ENCODE measurements at regions not wholly inside any gene's neighbourhood (a gene's known extent, or its start where the extent isn't known, plus 50 kb on each side); places are given as distances from the start of the nearest gene placed in this dataset.
"Not testable (repeated sequence)": the region's sequence is repeated elsewhere in the genome, so short reads cannot be mapped to it uniquely, and the experiment has no call there.

DNA sequence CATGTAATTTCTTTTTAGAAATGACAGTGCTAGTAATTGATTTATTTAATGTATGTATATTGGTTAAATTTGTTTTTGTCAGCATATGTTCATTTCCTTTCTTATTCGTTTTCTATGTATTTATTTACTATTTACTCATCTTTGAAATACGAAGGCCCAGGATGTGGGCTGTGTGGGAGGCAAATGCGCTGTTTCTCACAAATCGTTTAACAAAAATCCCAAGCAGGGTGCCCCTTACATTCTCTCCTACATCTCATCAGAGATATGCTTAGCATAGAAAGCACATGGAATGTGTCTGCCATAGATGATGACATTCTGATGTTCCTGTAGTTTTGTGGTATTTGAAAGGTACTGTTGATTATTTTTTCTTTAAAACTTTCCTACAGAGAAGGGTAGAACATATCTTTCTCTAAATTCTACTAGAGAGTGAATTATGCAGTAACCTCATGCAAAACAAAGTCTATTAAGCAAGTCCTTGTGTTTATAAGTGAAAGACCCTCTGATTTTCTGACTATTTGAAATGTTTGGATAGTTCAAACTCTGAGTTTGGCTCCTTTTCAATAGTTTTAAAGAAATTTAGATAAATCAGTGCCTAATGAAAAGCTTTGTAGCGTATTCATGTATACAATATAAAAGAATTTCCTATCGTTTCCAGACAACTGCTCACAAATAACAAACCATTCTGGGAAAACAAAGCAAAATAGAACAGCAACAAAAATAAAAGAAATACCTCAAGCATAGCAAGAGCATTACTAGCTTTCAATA lies 111.1 kb upstream of the VGLL3 start:
- FAIRE-seq: no peak

DNA sequence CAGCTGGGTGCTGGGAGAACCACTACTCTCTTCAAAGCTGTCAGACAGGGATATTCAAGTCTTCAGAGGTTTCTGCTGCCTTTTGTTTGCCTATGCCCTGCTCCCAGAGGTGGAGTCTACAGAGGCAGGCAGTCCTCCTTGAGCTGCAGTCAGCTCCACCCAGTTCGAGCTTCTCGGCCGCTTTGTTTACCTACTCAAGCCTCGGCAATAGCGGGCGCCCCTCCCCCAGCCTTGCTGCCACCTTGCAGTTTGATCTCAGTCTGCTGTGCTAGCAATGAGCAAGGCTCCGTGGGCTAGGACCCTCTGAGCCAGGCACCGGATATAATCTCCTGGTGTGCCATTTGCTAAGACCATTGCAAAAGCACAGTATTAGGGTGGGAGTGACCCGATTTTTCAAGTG lies 106.8 kb upstream of the VGLL3 start:
- not testable (repeated sequence) for FAIRE-seq

DNA sequence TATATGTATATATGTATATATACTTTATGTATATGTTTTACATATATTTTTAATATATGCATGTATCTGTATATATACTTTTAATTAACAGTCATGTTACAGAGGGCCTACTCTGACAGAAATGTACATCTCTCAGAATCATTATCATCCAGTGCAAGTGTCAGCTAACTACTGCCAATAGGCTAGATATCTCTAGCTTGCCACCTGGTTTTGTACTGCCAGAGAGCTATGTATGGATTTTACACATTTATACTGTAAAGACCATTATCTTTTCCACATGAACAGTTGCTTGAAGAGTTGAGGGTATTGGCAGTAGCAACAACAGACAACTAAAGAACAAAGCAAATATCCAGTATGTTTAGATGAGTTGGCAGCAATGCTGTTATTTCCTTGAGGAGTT lies 99.7 kb upstream of the VGLL3 start:
- no peak for FAIRE-seq

DNA sequence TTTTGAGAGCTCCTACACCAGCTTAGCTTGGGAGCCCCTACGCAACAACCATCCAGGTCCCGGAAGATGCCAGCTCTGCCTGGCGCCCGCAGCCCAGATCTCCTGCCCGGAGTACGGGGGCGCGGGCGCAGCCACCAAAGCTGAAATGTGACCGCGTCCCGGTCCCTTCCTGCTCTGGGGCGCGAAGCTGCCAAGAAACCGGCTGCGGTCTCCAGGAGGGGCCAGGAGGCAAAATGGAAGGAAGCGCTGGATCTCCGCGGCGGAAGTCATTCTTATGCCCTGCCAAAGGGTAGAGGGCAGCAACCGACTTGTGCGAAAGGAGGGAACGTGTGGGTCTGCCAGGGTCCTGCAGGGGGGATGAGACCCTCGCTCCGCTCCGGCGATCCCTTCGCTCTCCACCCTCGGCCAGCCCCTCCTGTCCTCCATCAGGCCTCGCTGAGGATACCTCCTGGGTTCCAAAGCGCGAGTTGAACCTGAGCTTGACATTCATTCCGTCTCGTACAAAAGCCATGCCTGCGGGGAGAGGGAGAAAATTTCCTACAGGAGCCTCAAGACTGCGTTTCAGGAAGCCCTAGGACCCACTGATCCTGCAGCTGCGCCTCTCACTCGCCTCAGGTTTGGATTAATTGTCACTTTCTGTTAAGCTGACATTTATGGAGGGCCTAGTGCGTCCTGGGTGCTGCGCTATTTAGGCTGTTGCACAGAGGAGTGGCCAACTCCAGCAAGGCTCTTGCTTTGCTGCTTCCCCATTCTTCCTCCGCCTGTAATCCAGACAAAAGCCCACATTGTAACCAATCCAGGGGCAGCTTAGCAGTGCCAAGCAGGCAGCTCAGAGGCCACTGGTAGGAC lies 98.3 kb upstream of the VGLL3 start:
- FAIRE-seq: no peak

DNA sequence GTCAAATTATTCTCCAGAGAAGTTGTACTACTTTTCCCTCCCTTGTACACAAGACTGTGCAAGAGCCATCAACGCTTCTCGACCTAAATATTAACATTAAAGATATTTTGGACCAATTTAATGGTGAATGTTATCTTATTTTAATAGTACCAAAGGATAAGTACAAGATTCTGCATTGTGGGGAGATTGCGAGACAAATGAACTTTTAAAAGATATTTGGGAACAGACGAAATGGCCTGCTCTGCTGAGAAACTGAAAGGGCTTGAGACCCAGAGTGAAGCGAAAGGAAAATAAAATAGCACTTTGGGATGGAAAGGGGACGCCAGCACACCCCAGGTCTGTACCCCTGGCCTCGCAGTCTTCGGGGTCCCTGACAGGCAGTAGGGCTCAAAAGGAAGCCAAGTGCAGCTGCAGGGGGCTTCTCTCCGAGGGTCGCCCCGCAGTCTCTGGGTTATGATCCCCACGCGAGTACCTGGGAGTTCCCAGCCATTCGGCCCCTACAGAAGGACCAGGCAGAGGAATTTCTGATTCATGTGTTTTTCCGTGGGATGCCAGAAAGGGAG lies 97.6 kb upstream of the VGLL3 start:
- FAIRE-seq: no peak

DNA sequence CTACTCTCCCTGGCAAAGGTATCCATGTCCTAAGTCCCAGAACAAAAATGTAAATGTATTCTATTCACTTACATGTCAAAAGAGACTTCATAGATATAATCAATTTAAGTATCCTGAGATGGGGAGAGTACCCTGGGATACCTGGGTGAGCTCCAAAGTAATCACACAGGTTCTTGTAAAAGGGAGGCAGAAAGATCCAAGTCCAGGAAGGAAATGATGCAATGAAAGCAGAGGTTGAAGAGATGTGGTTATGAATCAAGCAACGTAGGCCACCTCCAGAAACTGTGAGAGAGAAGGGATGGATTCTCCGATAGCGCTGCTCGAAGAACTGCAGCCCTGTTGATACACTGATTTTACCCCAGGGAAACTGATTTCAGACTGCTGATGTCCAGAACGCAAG lies 93.9 kb upstream of the VGLL3 start:
- no peak for FAIRE-seq

DNA sequence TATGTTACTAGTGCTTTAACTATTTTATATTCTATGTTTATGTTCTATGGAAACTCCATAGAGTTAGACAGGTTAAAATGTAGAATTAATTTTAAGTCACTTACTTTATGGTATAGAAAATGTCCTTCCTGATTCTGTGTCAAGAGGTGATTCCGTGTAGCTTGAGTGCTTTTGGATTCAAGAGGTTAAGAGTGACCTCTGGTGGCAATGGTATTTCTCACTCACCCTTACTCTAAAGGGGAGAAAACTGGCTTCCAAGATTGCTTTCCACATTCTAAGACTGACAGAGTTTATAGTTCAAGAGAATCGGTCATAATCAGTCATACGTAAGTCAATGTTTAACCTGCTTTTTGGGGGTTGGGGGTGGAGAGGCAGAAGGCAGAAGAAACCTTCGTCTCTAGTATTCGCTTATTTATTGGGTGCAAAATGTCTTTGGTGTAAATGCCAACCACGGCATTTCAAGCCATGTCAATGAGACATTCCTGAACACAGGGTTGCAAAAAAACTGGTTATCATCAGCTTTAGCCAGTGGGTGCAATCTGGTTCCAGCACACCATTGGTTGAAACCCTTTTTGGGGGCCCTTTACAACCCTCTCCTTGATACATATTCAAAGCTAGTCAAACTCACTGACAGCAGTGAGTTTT lies 92.0 kb upstream of the VGLL3 start:
- FAIRE-seq: peak; percentile 88

DNA sequence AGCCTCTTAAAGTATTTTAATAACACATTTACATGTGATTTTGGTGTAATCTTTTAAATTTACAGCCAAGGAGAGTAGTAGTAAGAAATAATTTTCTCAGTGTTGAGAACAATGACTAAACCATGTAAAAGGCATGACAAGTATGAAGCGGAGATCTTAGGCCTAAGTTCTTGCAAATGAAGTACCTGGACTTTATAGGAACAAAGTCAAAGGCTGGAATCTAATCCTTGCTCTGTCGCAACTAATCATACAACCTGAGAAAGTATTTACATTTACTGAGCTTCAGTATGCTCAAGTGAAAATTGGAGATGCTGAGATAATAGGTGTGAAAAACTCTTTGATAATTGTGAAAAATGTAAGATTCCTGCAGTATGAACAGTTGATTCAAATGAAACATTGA lies 86.4 kb upstream of the VGLL3 start:
- no peak for FAIRE-seq

DNA sequence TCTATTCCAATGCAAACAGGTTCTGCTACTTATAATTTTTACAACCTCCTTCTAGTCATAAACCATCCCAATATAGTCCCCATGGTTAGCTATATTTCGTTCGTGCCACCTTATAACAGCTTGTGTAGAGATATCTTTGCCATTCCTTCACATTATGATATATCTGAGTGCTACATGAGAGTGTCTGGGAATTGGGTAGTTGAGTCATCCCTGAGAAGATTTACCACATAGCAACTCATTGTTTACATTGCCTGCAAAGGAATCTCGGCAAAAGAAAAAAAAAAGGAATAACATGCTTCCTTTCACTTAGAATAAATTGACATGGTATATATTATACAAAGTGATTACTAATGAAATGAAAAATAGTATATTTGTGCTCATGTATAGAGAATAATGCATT lies 86.0 kb upstream of the VGLL3 start:
- FAIRE-seq: no peak

DNA sequence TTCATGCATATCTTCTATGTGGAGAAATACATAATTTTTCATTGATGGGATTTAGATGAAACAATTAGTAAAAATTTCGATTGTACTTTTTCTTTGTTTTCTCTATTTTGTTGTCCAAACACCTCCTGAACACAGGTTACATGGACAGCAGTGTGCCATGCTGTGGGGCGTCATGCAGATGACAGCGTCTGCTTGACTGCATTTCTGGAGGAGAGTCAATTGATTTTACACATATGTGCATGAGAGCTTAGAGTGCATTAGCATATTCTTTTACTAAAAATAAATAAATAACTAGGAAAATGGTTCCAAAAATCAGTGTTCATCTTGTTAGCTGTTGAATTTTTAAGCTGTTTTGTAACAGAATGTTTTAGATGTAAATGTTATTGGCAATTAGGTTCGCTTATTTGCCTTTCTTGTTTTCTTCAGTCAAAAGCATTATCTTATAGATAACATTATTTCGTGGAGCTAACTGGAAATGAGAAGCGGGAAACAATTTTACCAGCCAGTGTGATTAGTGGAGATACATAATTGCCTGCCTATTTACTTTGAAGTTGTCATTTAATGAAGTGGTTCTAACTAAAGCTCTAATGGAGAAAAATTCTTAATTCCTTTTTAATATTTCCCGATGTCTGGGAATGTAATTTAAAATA lies 82.7 kb upstream of the VGLL3 start:
- no peak for FAIRE-seq

DNA sequence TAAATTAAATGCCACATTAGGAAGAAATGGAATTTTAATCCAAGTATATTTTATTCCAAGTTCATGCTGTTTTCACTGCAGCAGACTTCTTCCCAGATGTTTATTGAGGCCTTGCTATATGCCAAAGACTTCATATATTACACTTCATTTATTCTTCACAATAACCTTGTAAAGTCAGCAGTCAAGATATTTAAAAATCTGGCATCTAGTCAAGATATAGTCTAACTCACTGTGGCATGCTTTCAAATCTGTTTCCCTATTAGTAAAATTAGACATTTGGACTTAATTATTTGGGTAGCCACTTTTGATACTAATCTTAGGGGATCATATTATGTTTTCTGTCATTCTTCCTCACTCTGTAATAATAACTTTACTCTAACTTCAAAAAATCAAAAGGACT lies 81.5 kb upstream of the VGLL3 start:
- no peak for FAIRE-seq

DNA sequence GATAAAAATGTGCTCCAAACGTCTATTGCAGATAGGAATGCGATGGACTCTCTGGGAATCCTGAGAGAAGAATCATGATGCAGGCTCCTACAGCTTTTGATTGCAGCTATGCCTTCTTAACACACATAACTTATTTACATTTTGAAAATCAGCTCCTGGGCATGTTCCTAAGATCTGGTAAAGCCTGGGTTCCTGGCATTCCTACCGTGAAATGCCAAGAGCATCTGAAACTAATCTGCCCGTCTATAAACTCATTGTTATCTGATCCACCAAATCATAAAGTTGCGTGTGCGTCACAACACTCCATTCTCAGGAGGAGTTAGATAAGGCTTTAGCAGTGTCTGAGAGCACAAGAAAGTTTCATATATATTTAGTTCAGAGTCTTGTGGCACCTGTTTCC lies 79.0 kb upstream of the VGLL3 start:
- FAIRE-seq: no peak

DNA sequence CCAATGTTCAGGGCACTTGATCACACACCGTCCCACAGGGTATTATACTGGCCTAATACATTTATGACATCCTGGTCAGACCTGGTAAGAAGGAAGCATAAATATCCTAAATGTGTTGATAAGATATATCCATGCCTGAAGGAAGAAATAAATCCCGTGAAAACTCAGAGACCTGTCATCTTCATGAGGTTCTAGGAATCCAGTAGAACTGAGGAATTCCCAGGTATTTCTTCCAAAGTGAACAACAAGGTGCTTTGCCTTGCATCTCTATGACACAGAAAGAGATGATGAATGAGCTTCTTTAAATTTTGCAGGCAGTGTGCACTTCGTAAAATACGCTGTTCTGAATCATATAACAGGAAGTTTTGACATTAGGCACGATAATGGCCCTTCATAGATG lies 78.1 kb upstream of the VGLL3 start:
- FAIRE-seq: no peak

DNA sequence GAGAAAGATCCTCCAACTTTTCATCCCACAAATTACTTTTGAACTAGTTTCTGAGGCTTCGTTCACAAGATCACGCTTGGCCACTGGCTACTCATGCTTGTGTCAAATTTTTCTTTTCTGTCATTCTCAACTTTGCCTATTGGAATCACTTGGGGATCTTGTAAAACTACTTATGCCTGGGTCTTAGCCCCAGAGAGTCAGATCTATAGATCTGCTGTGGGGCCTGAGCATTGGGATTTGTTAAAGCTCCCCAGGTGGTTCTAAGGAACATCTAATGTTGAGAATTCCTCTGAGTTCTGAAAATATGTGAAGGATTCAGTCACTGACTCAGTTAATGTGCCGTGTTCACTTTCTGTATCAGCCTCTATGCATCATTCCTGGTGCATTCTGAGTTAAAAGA lies 71.7 kb upstream of the VGLL3 start:
- FAIRE-seq: no peak

DNA sequence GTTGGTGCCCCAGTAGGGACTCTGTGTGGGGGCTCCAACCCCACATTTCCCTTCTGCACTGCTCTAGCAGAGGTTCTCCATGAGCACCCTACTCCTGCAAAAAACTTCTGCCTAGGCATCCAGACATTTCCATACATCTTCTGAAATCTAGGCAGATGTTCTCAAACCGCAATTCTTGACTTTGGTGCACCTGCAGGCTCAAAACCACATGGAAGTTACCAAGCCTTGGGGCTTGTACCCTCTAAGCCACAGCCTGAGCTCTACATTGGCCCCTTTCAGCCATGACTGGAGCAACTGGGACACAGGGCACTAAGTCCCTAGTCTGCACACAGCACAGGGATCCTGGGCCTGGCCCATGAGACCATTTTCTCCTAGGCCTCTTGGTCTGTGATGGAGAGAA lies 66.5 kb upstream of the VGLL3 start:
- no peak for FAIRE-seq

DNA sequence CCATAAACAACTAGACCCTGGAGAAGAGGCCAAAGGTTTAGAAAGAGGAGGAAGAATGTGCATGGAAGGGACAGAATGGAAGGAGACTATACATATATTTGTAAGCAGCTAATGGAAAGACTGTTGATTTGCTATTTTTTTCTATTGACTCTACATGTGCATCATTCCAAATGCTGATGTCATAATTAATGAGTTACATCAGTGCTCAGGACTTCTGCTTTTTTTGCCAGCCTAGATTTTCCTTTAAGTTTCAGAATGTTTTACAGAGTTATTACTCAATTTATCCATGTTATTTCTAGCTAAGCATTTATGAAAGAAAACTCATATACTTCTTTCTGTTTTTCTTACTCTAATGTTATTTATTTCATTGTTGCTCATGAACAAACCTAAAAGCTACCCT lies 62.6 kb upstream of the VGLL3 start:
- FAIRE-seq: no peak

DNA sequence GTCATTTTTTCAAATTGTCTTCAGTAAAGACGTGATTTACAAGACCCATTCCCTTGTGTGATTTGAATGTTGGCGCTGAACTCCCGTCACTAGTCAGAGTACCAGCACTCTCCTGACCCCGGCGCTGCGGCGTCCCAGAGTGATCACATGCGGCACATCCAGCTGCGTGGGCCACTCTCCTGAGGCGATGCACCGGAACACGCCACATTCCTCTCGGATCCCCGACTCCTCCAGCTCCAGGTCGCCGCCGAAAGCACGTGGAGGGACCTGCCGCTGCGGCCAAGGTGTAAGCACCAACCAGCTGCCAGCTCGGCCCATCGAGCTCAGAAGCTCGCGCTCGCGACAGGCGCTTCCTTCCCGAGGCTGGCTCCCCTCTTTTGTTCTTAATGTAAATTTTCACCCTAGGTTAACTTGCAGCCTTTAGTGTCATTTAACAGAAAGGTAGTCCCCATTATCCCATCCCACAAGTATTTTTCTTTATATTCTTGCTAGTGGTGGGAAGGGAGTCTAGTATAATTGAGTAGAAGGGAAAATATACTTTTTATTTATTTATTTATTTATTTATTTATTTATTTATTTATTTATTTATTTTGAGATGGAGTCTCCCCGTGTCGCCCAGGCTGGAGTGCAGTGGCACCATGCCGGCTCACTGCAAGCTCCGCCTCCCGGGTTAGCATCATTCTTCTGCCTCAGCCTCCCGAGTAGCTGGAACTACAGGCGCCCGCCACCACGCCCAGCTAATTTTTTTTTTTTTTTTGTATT lies 61.7 kb upstream of the VGLL3 start:
- no peak for FAIRE-seq

DNA sequence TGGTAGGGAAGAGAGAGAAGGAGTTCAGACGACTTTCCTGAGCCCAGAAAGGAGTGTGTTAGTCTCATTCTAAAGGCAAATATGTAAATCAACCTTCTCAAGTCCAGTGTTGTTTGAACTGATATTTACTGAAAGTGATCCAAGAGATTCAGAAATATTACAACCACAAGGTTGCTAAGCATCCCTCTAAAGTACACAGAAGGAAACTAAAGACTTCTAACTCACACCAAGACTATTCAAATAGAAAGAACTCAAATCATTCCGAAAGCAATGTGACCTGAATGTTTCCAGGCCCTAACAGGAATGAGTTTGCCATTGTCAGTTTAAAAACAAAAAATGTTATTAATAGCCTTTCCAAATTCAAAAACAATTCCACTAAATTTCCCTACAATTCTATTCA lies 56.9 kb upstream of the VGLL3 start:
- no peak for FAIRE-seq

DNA sequence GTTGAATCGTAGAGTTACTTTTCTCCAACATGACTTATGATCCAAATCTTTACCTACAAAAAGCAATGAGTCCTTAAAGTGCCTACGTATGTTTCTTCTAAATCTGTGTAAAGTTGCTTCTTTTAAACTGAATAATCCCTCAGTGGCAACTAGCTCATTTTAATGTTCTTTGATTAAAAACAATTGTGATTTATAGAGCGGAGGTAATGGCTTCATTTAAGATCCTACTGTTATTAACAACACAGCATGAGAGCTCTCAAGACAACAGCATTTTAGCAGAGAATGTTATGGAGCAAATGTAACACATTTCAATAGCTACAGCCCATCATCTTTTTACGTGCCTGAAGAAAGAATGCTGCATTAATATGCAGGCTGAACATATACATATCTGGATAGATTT lies 55.3 kb upstream of the VGLL3 start:
- no peak for FAIRE-seq

DNA sequence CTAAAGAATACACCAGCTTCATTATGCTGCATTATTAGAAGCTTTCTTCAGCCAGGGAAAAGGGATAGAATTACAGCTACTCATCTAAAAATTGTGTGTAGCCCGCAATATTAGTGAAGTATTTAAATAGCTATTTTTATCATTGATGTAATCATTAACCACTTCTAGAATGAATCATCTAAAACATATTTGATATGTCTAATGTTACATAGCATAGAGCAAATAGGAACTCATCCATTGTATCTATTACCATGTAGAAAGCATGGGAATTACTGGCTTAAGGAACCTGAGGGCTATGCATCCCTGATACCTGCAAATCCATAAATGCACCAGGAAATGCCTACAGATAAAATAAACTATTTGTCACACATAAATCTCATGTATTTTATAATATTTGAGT lies 54.5 kb upstream of the VGLL3 start:
- no peak for FAIRE-seq

DNA sequence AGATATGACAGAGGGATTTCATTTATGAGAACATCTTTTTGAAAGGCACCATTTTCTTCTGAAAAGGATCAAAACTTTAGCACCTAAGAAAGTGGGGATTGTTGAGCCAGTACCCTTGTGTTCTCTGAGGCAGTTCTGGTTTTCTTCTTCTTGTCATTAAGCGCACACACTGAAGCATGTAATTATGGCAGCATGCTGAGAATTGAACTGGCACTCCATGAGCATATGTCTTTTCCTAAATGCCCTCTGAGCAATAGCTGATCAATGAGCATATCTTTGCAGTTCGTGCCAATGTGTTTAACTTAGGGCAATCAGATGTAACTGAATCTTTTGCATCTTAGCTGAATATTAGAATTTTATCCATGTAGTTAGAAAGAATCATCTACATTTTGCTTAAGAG lies 53.9 kb upstream of the VGLL3 start:
- no peak for FAIRE-seq

DNA sequence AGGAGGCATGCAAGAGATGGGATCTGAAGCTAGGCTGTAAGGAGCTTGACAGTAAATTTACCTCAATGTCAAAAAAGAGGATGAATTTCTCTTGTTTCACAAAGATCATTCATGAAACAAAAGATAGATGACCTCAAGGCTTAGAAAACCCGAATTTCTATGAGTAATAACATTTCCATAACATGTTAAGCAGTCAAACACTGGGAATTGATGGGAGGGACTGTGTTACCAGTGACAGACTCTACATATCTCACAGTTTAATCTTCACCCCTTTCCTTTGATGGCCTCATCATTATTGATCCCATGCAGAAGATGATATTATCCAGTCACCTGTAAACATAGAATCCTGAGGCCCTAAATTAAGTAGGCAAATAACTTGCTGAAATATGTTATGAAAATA lies 53.5 kb upstream of the VGLL3 start:
- FAIRE-seq: no peak

All from G401.6 (cell line).